Cardiac fibroblast (primary cell): ENCODE measurements at regions not wholly inside any gene's neighbourhood (a gene's known extent, or its start where the extent isn't known, plus 50 kb on each side); places are given as distances from the start of the nearest gene placed in this dataset.

ENCODE experiments used
- DNase-seq, 2 donors: peaks; one replicate each; pipeline versions ENCODE4 v3.0.0 to v3.0.0-alpha.2; 2010; ENCODE audit warnings: low read depth in 2 of 2
- H3K4me3 ChIP-seq, 2 donors: replicated peaks in 1 of 2; 1 replicate in 1 of 2; 2 replicates in 1 of 2; pipeline ENCODE4 v1.5.1; 2011; ENCODE audit warnings: low read depth in 2 of 2, low read length in 2 of 2, mild to moderate bottlenecking in 2 of 2, moderate library complexity in 1 of 2
- TF ChIP-seq, protein P1 (sequence below): IDR thresholded peaks from one replicate; pipeline ENCODE4 v1.5.1; 2011; ENCODE audit warnings: low read depth, mild to moderate bottlenecking, low read length, inconsistent platforms

DNA sequence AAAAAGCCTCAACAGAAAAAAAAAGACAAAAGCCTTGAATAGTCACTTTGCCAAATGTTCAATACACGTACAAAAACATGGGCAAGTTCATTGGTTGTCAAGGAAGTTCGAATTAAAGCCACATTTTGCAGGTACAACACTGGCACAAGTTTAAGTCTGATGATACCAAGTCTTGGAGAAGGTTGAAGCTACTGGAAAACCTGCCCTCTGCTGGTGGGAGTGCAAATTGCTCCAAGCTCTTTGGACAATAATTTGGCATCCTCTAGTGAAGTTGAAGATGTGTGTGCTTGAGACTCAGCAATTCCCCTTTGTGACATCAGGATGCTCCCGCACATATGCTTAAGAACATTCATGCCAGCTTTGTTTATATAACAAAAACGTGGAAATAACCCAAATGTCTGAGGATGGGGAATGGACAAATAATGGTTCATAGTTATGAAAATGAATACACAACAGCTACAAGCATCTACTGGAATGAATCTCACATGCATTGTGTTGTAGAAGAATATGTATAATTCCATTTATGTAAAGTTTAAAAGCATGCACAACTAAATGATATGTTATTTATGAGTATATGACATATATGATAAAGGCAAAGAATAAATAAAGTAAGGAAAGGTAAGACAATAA lies 120.0 kb upstream of the PLPP4 start:
- peak; percentile 46 to 58 for DNase-seq
- TF ChIP-seq, protein P1, sequence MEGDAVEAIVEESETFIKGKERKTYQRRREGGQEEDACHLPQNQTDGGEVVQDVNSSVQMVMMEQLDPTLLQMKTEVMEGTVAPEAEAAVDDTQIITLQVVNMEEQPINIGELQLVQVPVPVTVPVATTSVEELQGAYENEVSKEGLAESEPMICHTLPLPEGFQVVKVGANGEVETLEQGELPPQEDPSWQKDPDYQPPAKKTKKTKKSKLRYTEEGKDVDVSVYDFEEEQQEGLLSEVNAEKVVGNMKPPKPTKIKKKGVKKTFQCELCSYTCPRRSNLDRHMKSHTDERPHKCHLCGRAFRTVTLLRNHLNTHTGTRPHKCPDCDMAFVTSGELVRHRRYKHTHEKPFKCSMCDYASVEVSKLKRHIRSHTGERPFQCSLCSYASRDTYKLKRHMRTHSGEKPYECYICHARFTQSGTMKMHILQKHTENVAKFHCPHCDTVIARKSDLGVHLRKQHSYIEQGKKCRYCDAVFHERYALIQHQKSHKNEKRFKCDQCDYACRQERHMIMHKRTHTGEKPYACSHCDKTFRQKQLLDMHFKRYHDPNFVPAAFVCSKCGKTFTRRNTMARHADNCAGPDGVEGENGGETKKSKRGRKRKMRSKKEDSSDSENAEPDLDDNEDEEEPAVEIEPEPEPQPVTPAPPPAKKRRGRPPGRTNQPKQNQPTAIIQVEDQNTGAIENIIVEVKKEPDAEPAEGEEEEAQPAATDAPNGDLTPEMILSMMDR = peak; percentile 68
- H3K4me3 ChIP-seq = no peak overlapping the region

DNA sequence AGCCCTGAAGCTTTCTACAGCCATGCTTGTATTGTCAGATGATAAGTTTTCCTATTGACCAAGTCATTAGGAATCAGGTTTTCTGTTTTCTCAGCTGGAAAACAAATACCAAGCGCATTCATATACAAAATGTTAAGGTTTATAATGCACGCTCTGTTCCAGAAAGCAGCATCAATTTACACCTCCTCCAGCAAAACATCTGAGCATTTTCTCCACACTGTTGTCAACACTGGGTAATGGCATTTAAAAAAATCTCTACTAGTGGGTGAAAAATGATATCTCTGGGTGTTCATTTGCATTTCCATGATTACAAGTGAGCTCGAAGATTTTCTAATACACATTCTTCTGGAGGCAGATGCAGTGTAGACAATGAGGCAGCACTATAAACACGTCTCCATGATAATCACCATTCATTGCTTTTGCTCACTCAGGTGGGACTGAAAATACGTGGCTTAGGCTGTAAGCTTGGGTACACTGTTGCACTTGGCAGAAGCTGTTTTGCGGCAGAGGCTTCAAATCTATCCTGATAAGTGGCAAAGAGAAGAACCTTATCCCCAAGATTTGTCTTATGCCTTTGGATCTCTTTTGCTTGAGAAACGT lies 114.8 kb upstream of the PLPP4 start:
- TF ChIP-seq, protein P1 = no peak
- H3K4me3 ChIP-seq = no peak overlapping the region
- DNase-seq = no peak

DNA sequence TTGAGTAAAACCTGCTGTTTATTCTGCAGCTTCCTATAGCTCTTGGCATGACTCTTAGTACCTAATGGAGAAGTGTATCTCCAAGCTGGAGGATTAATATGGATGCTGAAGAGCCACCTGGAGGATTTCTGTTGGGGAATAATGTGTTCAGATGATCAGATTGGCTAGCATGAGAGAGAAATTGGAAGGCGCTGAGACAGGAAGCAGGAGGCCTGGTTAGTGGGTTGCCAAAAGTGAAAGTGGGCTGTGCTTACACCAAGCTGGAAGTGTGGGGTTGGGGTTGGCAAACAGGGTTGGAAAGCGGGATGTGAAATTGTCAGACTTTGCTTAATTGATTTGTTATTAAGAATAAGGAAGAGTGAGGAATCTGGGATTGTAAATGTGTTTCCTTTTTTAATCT lies 111.8 kb upstream of the PLPP4 start:
- no peak overlapping the region for H3K4me3 ChIP-seq
- TF ChIP-seq, protein P1 = no peak
- DNase-seq = no peak

DNA sequence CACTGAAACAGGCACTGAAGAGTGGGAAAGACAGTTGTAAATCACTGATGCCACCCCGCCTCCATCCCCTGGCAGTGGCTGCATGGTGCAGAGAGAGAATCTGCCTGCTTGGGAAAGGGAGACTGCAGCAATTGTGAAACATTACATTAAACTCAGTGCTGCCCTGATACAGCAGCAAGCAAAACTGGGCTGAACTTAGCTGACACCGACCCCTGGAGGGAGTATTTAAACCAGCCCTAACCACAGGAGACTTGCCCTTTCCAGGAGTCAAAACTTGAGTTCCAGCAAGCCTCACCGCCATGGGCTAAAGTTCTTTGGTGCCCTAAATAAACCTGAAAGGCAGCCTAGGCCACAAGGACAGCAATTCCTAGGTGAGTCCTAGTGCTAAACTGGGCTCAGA lies 109.4 kb upstream of the PLPP4 start:
- H3K4me3 ChIP-seq = no peak overlapping the region
- TF ChIP-seq, protein P1 = no peak
- no peak for DNase-seq

DNA sequence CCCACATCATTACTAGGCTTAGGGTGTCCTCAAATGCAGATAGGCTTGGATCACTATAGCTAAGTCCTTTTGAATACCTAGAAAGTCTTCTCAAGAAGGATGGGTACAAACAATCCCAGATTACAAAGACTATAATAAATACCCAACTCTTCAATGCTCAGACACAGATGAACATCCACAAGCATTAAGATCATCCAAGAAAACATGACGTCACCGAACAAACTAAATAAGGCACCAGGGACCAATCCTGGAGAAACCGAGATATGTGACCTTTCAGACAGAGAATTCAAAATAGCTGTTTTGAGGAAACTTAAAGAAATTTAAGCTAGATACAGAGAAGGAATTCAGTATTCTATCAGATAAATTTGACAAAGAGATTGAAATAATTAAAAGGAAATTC lies 108.0 kb upstream of the PLPP4 start:
- no peak overlapping the region for H3K4me3 ChIP-seq
- no peak for DNase-seq
- TF ChIP-seq, protein P1 = no peak

DNA sequence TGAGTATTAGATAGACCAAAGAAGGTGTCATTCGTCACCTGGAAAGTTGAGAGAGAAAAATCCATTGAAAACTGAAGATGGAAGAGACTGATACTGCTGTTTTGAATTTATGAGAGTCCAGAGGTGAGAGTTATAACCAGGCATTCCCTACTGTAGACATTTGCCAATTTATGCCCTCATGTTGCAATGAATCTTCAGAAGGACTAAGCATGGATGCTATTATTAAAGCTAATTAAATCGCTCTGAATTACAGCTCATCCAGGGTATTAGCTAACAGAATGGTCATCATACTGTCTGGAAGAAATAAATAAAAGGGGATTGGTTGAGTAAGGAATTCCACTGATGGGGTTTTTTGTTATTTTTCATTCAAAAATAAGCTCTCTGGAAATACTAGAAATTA lies 101.6 kb upstream of the PLPP4 start:
- H3K4me3 ChIP-seq = no peak overlapping the region
- TF ChIP-seq, protein P1 = no peak
- no peak for DNase-seq

DNA sequence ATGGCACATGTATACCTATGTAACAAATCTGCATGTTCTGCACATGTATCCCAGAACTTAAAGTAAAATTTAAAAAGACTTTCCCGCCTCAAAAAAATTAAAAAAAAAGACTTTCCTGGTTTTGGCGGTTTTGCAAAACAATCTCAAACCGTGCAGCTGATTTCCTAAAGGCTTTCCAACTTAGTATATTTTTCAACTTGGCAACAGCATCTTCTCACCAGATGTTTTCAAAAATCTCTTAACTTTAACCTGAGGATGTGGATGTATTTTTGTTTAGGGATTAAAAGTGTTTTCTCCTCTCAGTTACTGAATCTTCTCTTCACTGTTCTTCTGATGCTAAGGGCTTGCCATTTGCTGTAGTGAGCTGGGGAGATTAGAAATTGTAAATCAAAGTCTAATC lies 96.5 kb upstream of the PLPP4 start:
- DNase-seq = no peak

More for the DNA sequence above, 96.5 kb upstream of the PLPP4 start:
- TF ChIP-seq, protein P1 = no peak
- H3K4me3 ChIP-seq = no peak overlapping the region
